RWPE2 (cell line): ENCODE measurements at regions not wholly inside any gene's neighbourhood (a gene's known extent, or its start where the extent isn't known, plus 50 kb on each side); places are given as distances from the start of the nearest gene placed in this dataset.

ENCODE experiments used
- ATAC-seq: fragments of 200-7000 bp; cut with Tn5 transposase; 3 replicates; pipeline ENCODE4 v1.9.1; 2021; ENCODE audit warnings: low read depth
- DNase-seq: peaks from one replicate; pipeline ENCODE4 v3.0.0-alpha.2; 2020; ENCODE audit warnings: low spot score
- H3K27ac ChIP-seq: fragments of 450-650 bp; 2 replicates; pipeline ENCODE4 v1.5.1; 2017; ENCODE audit warnings: mild to moderate bottlenecking; ENCODE audit not compliant: poor library complexity, severe bottlenecking
- H3K27me3 ChIP-seq: fragments of 250-450 bp; sonication (Bioruptor Pico); 2 replicates; pipeline ENCODE4 v1.5.1; 2021; ENCODE audit warnings: mild to moderate bottlenecking, moderate library complexity; ENCODE audit not compliant: insufficient read depth, poor library complexity, severe bottlenecking
- H3K36me3 ChIP-seq: fragments of 250-450 bp; sonication (Bioruptor Pico); 2 replicates; pipeline ENCODE4 v1.5.1; 2020; ENCODE audit warnings: low read depth, mild to moderate bottlenecking, moderate library complexity
- H3K4me1 ChIP-seq: fragments of 250-450 bp; sonication (Bioruptor Pico); 2 replicates; pipeline ENCODE4 v1.5.1; 2021; ENCODE audit warnings: mild to moderate bottlenecking, moderate library complexity; ENCODE audit not compliant: insufficient read depth, poor library complexity, severe bottlenecking
- H3K4me3 ChIP-seq: fragments of 250-450 bp; sonication (Bioruptor Pico); 2 replicates; pipeline ENCODE4 v1.5.1; 2021; ENCODE audit warnings: mild to moderate bottlenecking, moderate library complexity; ENCODE audit not compliant: severe bottlenecking
- H3K9me3 ChIP-seq: fragments of 250-450 bp; sonication (Bioruptor Pico); 2 replicates; pipeline ENCODE4 v1.5.1; 2021; ENCODE audit warnings: mild to moderate bottlenecking, moderate library complexity; ENCODE audit not compliant: severe bottlenecking
- CTCF ChIP-seq: fragments of 450-650 bp; IDR thresholded peaks from one replicate; pipeline ENCODE4 v1.5.1; 2017; ENCODE audit warnings: mild to moderate bottlenecking, moderate library complexity; ENCODE audit not compliant: poor library complexity, severe bottlenecking

GRCh38 chr18:73715210-73715670 lies 432.4 kb downstream of the FBXO15 start:
- peaks cover 9% of the 10 kb centered on the region for H3K4me1 ChIP-seq
- H3K27me3 ChIP-seq, result no peaks in the 10 kb centered on the region
- H3K9me3 ChIP-seq, result no peaks in the 10 kb centered on the region
- H3K27ac ChIP-seq, result no peak overlapping the region
- DNase-seq (no peak), ATAC-seq (no peak)
- no peak for TF ChIP-seq CTCF
- no peak overlapping the region for H3K4me3 ChIP-seq
- H3K36me3 ChIP-seq, result no peaks in the 10 kb centered on the region

DNA sequence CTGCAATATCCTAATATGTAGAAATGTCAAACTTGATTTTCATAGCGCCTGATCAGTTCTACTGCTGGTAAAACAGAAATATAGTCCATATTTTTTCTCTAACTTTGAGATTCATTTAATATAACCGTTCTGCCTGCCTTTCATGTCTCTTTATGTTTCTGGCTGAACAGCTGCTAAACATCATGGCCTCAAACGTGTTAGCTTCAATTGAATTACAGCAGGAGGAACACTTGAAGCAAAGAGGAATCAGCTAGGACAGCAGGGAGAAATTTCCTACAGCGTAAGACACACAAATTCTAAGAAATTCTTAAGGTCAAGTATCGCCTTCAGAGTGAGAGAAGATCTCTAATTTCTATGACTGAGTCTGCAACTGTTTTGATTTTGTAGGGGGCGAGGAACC lies 433.2 kb downstream of the FBXO15 start:
- H3K36me3 ChIP-seq, result no peaks in the 10 kb centered on the region
- peaks cover 9% of the 10 kb centered on the region for H3K4me1 ChIP-seq
- no peak overlapping the region for H3K4me3 ChIP-seq
- TF ChIP-seq CTCF, result no peak
- DNase-seq (no peak), ATAC-seq (no peak)
- no peaks in the 10 kb centered on the region for H3K9me3 ChIP-seq
- H3K27me3 ChIP-seq, result no peaks in the 10 kb centered on the region
- no peak overlapping the region for H3K27ac ChIP-seq

DNA sequence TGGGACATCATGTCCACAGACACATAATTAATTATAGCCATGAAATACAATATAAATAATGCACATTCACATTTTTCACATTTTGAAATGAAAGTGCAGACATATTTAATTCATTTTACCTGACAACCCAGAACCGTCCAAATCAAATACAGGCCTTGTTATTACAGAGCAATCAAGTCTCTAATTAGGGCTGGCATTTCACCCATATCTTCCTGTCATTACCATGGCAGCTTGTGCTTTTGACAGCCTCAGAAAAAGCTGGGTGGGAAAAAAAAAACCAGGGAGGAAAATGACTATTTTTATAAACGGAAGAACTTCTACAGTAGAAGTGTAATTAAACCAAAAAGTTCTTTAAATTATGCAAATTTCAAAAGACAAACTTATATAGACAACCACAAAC lies 436.4 kb downstream of the FBXO15 start:
- Histone ChIP-seq H3K4me3 (no peak overlapping the region), H3K27ac (no peak overlapping the region), H3K4me1 (no peaks in the 10 kb centered on the region), H3K9me3 (no peaks in the 10 kb centered on the region), H3K27me3 (no peaks in the 10 kb centered on the region), H3K36me3 (no peaks in the 10 kb centered on the region)
- no peak for ATAC-seq
- no peak for DNase-seq
- TF ChIP-seq CTCF, result no peak

GRCh38 chr18:73708591-73708990 lies 439.0 kb downstream of the FBXO15 start:
- DNase-seq (no peak), ATAC-seq (no peak)
- Histone ChIP-seq H3K4me1 (no peaks in the 10 kb centered on the region), H3K27ac (no peak overlapping the region), H3K9me3 (no peaks in the 10 kb centered on the region), H3K27me3 (no peaks in the 10 kb centered on the region), H3K36me3 (no peaks in the 10 kb centered on the region), H3K4me3 (no peak overlapping the region)
- no peak for TF ChIP-seq CTCF

- 0 out of 3 replicates have a peak, but pooled peaks have one; percentile 23 for ATAC-seq
- no peaks in the 10 kb centered on the region for H3K9me3 ChIP-seq
- no peaks in the 10 kb centered on the region for H3K27me3 ChIP-seq
- no peak for DNase-seq
- H3K36me3 ChIP-seq, result no peaks in the 10 kb centered on the region
- H3K4me3 ChIP-seq, result no peak overlapping the region
- no peak for TF ChIP-seq CTCF
- H3K4me1 ChIP-seq, result no peaks in the 10 kb centered on the region
- no peak overlapping the region for H3K27ac ChIP-seq
These were observed 440.6 kb downstream of the FBXO15 start for GRCh38 chr18:73707035-73707434.
